IMR-90 (cell line): ENCODE measurements at regions not wholly inside any gene's neighbourhood (a gene's known extent, or its start where the extent isn't known, plus 50 kb on each side); places are given as distances from the start of the nearest gene placed in this dataset.

Source experiments
- CTCF ChIP-seq: conservative IDR thresholded peaks from 2 replicates; pipeline ENCODE4 v1.5.1; 2012; ENCODE audit warnings: mild to moderate bottlenecking, low read depth, low read length, improper control_type of control experiment
- RFX5 ChIP-seq: IDR thresholded peaks from 2 replicates; pipeline ENCODE4 v1.8.0; 2012; ENCODE audit warnings: low read depth, mild to moderate bottlenecking, low read length, moderate library complexity

DNA sequence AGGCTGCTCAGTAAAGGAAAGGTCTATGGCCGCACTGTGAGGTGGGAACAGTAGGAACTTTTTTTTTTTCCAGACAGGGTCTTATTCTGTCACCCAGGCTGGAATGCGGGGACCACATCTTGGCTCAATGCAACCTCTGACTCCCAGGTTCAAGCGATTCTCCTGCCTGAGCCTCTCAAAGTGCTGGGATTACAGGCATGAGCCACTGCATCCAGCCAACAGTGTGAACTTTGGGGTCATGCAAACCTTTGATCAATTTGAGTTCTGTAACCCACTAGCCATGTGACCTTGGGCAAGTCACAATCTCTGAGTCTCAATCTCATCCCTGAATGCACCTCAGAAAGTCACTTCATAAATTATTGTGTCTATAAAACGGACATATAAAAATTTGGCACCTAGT is 286.8 kb upstream of the CTNNB1 start:
- TF ChIP-seq CTCF (no peak), RFX5 (no peak)
